Ovary (tissue), 3 donors: ENCODE measurements at regions not wholly inside any gene's neighbourhood (a gene's known extent, or its start where the extent isn't known, plus 50 kb on each side); places are given as distances from the start of the nearest gene placed in this dataset.

ENCODE experiments used
- CTCF ChIP-seq, 3 donors: fragments of 450-650 bp in 2 of 3; fragments of 200-600 bp in 1 of 3; IDR thresholded peaks; one replicate each; pipeline versions ENCODE4 v1.5.1 to v1.8.0; 2016 to 2022; ENCODE audit warnings: antibody characterized with exemption in 3 of 3, mild to moderate bottlenecking in 1 of 3
- EP300 ChIP-seq: sonication (generic); formaldehyde crosslinking; IDR thresholded peaks from one replicate; pipeline ENCODE4 v1.6.1; 2017; ENCODE audit warnings: antibody characterized with exemption
- POLR2A ChIP-seq: fragments of 450-650 bp; IDR thresholded peaks from one replicate; pipeline ENCODE4 v1.6.1; 2017; ENCODE audit warnings: antibody characterized with exemption, mild to moderate bottlenecking, moderate library complexity
- donor health status: DM: no; HTN: no; CAD: no.

GRCh38 chr1:221988829-221989228 lies 246.9 kb upstream of the DUSP10 start:
- TF ChIP-seq CTCF (IDR thresholded peaks at IDR 0.05) (no peak), POLR2A (no peak), EP300 (no peak)
